SIG-M5 treated with dmso at 0.1 percent for 504 hours (cell line): ENCODE measurements at regions not wholly inside any gene's neighbourhood (a gene's known extent, or its start where the extent isn't known, plus 50 kb on each side); places are given as distances from the start of the nearest gene placed in this dataset.
"Not testable (repeated sequence)": the region's sequence is repeated elsewhere in the genome, so short reads cannot be mapped to it uniquely, and the experiment has no call there.

Experiments
- DNase-seq: peaks from one replicate; lab custom pipeline; 2025; ENCODE audit not compliant: unreplicated experiment; lab: John Stamatoyannopoulos, UW

GRCh38 chr1:90313778-90314177 lies 318.9 kb downstream of the ZNF326 start:
- DNase-seq: no peak

- no peak for DNase-seq
Observed at GRCh38 chr1:90309806-90310205, 314.9 kb downstream of the ZNF326 start.

- DNase-seq: no peak
Observed at GRCh38 chr1:90308421-90308820, 313.5 kb downstream of the ZNF326 start.

- no peak for DNase-seq
Observed at GRCh38 chr1:90305577-90305976, 310.7 kb downstream of the ZNF326 start.

DNA sequence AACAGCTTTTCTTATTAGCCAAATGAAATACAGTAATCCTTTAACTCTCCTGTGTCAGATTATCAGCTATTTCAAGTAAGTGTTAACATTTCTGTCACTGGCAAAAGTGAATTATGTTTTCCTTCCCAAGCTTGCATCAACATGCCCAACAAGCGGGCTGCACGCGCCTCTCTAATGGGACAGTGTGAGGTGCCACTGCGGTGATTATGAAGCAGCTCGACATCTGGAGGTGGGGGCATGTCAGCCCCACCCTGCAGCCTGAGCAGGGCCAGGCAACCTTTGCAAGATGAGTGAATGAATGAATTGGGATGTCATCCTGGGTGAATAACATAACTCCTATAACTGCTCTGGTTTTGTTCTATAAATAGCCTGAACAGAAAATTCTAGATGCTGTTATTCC lies 301.4 kb downstream of the ZNF326 start:
- no peak for DNase-seq

DNA sequence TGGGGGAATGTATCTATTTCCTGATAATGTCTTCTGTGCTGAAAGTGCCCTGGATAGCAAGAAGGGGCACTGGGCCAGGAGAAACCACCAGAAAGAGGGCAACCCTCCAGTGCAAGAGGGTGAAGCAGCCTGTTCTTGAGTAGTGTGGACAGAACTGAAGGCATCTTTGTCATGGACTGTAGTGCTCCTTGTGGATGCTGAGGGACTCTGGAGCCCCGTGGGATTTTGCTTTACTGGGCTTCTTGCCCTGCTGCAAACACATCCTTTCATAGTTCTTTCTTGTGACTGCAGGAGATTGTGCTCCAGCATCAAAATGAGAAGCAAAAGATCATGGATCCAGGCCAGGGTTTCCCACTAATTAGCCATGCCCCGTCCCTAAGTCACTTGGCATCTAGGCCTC lies 300.6 kb downstream of the ZNF326 start:
- DNase-seq: no peak

- DNase-seq: no peak
Observed at GRCh38 chr1:90291431-90292216, 296.7 kb downstream of the ZNF326 start.

GRCh38 chr1:90282811-90283210 lies 287.9 kb downstream of the ZNF326 start:
- DNase-seq: no peak

GRCh38 chr1:90281886-90282285 lies 287.0 kb downstream of the ZNF326 start:
- not testable (repeated sequence) for DNase-seq

DNA sequence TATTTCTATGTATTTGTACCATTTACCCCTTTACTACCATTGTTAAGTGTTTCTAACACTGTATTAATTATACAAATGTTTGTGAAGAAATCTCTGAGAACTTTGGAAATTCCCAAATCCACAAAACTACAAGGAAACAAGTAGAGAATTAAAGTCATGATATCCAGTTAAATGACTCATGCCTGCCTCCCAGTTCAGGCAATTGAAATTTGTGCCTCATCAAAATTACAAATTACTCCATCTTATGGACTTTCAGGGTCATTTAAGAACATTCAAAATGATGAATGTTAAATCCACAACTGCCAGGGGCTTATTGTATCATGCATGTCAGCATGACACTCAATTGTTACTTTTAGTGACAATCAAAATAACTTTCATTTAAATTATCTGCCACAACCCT lies 282.4 kb downstream of the ZNF326 start:
- no peak for DNase-seq

DNA sequence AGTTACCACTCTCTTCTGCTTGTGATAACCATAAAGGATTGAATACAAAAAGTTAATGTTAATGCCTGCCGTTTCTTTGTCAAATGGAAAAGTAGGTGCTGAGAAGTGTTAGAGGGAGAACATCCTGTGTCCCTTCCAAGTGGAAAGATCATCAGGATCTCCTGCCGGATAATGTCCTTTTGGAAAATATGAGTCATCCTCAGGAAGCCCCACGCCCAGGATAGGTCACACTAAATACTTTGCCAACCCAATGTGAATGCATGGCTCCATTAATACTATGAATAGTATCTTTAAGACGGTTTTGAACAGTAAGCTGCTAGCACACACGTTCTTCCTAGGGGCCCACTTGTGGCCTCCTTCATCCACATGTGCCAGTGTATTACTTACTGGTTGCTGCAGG lies 279.5 kb downstream of the ZNF326 start:
- no peak for DNase-seq

DNA sequence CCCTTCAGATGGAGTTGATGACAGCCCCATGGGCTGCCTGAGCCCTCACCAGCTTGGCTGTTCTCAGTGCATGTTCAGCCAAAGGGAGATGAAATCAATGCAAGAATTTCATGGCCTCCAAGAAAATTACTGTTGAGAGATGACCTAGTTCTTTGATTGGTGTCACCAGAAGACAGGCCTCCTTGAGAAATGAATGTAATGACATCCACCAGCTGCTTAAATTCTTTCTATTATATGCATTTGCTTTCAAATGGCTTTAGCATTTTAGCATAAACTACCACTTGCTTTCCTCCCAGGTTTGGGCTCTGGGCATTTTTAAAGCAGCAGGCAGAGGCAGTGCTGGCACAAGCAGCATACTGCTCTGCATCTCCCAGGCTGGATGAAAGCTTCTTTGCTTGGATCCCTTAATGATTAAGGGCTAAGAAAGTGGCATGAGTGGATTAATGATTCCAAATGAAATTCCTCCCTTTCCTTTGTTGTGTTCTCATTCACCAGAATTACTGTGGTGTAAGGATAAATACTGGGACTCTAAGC lies 278.4 kb downstream of the ZNF326 start:
- no peak for DNase-seq

- no peak for DNase-seq
Observed at GRCh38 chr1:90262791-90263190, 267.9 kb downstream of the ZNF326 start.

DNA sequence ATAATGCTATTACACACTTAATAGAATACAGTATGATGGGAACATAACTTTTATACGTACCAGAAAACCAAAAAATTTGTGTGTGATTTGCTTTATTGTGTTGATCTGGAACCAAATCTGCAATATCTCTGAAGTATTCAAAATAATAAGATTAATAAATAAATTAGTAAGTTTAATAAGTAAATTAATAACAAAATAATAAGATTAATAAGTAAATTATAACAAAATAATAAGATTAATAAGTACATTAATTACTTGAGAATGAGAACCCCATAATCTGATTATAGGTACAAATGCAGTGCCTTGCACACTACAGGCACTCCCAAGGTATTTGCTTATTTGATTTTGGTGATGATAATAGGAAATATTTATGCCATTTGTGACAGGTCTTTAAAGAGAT lies 267.4 kb downstream of the ZNF326 start:
- no peak for DNase-seq

DNA sequence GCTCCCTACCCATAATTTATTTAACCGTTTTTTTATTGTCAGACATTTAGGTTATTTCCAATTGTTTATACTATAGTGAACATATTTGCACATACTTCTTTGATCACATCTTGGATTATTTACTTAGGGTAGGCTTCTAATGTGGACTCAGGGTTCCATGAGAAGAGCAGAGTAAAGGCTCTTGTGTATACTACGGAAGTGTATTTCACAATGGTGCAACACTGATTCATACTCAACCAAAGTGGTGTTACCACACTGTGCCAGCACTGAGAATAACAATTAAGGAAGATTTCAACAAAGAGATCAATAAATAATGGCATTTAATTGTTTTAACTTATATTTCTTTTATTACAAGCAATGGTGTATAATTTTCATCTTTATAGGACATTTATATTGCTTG lies 251.2 kb downstream of the ZNF326 start:
- no peak for DNase-seq

DNA sequence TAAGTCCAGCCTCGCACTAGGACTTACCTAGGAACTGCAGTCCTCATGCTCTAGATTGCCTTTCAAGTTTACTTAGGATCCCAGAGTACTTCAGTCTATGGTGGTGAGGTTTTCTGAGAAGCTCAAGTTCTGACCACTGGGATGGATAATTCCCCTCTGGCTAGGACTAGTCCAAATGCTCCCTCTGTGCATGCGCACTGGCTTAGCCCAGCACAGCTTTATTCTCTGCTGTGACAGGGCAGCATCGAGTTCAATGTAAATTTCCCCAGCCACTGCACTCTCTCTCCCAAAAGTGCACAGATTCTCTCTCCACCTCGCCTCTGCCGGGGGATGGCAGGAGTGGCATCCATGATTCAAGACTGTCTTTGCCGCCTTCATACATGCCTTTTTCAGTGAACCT lies 241.6 kb downstream of the ZNF326 start:
- DNase-seq: no peak

GRCh38 chr1:90223401-90223800 lies 228.5 kb downstream of the ZNF326 start:
- DNase-seq: no peak

GRCh38 chr1:90220941-90221693 lies 226.2 kb downstream of the ZNF326 start:
- DNase-seq: no peak

GRCh38 chr1:90220496-90220895 lies 225.6 kb downstream of the ZNF326 start:
- no peak for DNase-seq

- not testable (repeated sequence) for DNase-seq
Observed at GRCh38 chr1:90219166-90219871, 224.4 kb downstream of the ZNF326 start.

- no peak for DNase-seq
Observed at GRCh38 chr1:90210633-90211491, 216.0 kb downstream of the ZNF326 start.
